ENCODE measurements at regions not wholly inside any gene's neighbourhood (a gene's known extent, or its start where the extent isn't known, plus 50 kb on each side); places are given as distances from the start of the nearest gene placed in this dataset.

DNA sequence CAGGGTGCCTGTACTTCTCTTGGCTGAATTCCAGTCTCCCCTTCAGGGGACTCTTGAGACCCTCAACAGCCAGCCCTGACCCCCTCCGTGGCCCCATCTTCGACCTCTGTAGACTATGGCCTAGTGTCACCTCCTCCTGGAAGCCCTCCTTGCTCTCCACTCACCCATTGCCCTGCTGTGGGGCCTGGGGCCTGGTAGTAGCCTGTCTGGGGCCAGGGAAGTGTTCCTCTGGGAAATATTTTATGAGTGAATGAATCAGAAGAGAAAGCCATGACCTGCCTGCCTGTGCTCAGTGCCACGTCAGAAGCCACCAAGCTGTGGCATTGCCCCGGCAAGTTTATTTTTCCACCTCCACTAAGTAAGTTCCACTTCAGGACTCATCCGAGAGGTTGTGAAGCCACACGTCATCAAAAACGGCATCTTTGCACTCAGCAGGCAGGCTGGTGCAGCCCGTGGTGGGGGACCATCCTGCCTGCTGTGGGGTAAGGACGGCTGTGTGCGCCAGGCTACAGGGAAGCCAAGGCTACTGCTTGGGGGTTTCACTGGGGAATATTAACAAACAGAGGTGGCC is 59.6 kb upstream of the PPARA start:
- DNase-seq (ENCODE audit: low read depth, low spot score): no peak

DNA sequence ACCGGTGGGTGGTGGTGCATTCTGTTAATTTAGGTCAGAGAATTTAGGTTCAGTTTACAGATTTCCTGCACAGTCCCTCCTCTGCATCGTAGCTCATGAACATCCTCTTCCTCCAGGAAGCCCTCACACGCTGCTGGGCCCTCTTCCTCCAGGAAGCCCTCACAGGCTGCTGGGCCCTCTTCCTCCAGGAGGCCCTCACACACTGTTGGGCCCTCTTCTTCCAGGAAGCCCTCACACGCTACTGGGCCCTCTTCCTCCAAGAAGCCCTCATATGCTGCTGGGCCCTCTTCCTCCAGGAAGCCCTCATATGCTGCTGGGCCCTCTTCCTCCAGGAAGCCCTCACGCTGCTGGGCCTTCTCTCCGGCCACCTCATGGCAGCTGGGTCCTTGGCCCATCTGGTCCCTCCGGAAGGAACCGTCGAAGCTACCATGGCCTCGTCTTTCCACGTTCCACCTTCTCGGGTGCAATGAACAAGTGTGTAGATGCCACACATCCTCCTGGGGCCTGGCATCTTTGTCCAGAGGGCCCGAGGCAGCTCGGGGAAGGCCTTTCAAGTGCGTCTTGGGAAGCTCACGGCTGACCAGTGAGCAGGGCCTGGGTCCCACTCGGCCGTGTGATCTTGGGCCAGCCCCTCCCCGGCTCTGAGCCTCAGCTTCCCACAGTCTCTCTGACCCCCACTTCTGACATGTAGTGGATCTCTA is 58.9 kb upstream of the PPARA start:
- DNase-seq (ENCODE audit: low read depth, low spot score): no peak

DNA sequence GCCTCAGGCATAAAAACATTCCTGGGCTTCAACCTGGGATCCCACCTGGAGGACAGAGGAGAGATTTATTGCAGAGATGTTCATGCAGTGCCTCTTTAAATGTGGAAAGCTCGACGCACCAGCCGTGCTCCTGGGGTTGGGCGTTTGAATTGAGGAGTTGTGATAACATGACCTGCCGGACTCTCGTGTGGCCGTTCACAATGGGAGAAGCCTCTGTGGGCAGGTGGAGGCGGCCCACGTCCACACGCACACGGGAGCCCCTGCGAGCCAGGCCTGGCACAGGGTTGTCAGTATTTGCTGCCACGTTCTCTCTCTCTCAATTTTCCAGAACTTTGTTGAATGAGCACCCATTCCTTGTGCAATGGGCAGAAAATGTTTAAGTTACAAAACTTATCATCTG is 58.3 kb upstream of the PPARA start:
- DNase-seq (ENCODE audit: low read depth, low spot score): no peak

DNA sequence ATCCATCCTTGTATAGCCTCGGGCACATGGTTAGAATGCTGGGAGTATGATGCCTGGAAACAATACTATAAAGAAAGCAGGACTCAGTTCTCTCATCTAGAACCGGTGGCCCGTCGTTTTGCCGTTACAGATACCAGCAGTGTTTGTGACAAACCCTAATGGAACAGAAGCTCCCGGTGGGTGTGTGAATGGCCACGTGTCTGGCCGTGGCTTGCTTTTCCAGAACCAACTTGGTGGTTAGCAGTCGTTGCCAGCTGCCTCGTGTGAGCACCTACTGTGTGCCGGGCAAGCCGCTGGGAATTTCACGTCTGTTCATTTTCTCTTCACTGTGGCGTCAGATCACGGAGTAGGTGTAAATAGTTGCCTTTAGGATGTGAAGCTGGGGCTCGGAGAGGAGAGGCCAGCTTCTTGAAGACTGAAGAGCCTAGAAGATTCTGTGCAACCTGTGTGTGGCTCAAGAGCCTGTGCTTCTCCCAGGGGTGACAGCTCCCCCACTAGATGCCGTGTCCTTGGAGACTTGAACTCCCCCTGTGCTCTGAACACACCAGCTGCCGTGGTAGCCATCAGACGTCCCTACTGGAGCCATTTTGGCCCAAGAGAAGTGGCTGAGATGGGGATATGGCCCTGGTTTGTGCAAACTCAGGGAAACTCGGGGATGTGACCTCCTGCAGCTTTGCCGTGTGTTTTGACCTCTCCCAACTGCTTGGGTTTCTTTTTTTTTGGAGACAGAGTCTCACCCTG is 57.5 kb upstream of the PPARA start:
- no peak for DNase-seq (ENCODE audit: low read depth, low spot score)

DNA sequence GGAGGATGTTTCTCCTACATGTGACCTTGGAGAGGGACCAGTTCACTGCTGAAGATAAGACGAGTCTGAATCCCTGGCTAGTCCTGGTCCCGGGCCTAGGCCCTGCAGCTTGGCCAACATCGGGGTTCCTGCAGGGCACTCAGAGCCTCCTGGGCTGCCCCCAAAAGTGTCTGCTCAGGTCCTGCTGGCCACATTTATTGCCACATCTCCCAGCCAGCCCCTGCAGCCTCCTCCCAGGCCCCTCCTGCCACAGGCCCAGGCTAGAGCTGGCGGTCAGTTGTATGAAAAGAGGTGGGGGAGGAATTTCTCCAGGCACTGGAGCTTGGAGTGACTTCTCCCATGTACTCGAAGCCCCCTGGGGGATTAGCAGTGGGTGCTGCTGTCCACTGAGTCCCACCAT is 56.5 kb upstream of the PPARA start:
- DNase-seq (ENCODE audit: low read depth, low spot score): no peak

DNA sequence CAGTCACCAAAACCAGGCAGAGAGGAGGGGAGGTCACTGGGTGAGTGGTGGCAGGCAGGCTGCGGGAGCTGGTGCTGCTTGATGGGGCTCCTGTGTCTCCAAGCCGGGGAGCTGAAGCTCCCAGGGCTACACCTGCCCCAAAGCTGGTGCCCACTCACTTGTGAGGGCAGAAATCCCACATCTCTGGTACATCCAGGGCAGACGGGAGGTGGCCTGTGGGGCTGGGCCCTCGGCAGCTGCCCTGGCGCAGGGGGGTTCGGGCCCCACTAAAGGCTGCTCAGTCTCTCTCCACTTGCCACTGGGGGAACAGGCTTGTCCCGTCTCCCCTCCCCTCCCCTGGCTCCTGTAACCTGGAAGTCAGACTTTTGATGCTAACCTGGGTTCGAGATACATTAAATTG is 55.6 kb upstream of the PPARA start:
- DNase-seq (ENCODE audit: low read depth, low spot score): no peak

DNA sequence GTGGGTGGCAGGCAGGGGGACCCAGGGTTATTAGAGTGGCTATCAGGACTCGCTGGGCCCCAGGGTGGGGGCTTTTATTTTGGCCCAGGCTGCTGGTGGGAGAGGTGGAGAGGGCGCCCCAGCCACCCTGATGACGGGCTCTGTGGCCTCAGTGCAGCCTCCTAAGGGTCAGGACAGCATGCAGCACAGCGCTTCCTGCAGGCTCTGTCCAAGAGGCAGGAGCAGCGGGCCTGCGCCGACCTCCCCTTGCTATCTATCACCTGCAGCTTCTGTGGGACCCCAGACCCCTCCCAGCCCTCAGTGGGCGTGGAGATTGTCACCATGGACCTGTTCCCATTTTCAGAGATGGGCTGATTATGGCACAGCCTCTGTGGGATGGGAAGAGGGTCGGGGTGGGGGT is 54.3 kb upstream of the PPARA start:
- no peak for DNase-seq (ENCODE audit: low read depth, low spot score)

DNA sequence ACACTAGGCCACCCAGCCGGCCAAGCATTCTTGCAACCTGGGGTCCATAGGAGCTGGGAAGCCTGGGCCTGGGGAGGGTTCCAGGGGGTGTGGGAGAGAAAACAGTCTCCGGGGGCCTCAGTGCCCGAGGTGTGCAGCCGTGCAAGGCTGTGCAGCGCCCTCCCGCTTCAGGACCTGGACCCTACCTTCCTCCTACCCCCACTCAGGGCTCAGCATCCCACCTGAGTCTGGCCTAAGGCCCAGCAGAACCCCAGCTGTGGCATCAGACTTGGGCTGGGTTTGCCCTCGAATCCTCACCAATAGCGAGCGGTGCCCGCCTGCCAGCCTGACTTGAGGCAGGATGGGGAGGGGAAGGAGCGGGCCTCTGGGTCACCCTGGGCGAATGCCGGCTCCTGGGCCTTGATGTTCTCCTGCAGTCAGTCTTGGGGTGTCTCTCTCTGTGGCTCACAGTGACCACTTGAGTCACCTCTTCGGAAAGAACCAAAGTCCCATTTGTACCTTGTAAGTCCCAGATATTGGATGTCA is 53.6 kb upstream of the PPARA start:
- DNase-seq (ENCODE audit: low read depth, low spot score): no peak

DNA sequence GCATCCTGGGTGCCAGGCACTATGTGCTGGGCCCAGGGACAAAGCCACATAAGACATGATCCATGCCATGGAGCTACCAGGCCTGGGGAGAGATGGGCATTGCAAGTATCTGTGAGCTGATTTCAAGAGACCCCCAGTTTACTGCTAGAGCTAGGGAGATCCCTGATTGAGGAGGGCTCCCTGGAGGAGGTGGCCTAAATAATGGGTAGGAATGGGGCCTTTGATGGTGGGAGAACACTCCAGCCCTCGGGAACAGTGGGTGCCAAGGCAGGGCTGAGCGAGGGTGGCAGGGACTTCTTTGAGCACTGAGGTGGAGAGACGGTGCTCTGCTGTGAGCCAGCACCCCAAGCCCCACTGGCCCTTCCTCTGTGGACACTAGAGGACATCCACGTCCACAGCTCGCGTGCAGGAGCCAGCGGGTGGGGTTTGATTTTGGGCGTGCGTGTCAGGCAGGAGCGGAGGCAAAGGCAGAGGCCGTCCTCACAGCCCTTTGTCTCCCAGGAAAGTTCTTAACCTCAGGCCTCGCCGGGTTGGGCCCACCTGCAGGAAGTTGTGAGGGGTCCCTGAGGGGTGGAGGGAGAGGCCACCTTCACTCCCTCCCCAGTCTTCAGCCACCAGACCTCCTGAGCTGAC is 52.9 kb upstream of the PPARA start:
- no peak for DNase-seq (ENCODE audit: low read depth, low spot score)

DNA sequence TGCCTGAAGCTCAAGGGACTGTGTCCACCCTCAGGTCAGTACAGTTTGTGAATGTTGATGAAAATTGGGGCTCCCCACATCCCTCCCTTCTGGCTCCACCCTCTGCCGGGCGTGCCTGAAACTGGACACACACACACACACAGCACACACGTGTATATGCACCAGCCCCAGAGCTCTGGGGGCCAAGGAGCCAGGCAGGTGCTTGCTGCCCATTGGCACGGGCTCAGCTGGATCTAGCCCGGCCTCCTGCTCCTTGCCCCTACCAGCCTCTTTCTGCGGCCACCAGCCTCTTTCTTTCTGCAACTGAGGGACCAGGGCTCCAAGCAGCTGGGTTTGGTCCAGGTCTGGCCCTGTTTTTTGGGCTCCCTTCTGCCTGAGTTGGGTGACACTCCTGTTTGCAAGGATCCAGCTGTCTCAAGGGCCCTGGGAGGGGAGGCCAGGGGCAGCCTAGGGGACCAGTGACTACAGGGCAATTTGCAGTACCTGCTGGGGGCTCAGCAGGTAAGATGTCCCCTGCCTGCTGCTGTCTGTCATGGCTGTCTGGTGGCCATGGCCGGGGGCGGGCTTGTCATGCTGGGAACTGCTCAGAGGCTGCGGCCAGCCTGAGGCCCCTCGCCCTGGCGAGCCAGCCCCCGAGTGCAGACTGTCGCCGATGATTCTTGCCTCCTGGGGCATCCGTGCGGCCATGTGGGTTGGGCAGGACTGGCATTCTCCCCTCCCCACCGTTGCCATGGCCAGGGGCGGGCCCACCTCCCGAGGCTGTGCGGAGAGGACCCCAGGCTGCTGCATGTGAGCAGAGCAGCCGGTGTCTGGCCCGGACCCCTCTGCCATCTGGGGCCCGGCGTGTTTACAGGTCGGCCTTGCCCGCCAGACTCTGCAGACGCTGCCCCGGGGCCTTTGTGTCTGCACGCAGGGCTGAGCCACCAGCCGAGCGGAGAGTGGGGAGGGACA is 51.5 kb upstream of the PPARA start:
- no peak for DNase-seq (ENCODE audit: low read depth, low spot score)

DNA sequence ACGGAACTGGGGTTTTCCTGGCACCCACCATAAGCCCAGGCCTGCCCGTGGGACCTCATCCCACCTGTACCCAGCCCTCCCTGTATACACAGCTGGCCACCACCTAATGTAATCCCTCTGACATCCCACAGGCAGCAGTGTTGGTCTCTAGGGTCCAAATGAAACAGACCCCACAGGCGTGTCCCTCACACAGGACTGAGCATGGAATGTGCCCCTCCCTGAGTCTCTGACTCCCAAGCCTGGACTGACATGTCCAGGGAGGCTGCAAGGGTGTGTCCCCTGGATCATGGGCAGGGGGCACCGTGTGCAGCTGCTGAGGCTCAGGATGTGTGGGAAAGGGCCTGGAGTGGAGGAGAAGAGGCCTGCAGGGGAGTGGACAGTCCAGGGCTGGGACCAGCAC is 50.6 kb upstream of the PPARA start:
- no peak for DNase-seq (ENCODE audit: low read depth, low spot score)

DNA sequence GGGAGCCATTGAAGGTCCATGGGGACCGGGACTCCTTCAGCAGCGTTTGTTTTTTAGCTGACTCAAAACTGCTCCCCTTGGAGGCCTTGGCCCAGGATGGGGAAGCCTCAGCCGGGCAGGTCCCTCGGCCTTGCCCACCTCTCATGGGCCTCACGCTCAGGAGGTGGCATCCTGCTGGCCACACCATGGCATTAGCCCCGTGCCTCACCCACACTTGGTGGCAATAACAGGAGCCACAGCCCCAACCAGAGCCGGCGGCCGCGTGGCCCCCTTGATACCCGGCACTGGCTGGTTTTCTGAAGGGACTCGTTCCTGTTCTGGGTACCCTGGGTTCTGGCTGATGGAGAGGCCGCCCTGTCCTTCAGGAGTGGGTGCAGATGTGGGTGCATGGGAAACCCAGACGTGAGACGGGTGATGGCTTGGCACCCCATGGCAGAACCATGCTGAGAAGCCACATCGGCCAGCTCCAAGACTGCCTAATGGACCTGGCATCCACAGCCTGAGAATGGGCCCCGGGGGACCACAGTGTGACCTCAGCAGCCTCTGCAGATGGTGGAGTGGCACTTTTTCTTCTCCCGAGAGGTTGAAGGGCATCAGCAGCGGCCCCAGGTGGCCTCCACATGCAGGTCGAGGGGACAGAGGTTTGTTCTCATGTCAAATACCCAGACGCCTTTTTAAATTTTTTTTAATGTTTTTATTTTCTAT is 49.8 kb upstream of the PPARA start:
- no peak for DNase-seq (ENCODE audit: low read depth, low spot score)

Data from brain pericyte (primary cell).